Neural progenitor cell (in vitro differentiated cells): ENCODE measurements at regions not wholly inside any gene's neighbourhood (a gene's known extent, or its start where the extent isn't known, plus 50 kb on each side); places are given as distances from the start of the nearest gene placed in this dataset.

ENCODE experiments used
- DNase-seq: peaks from one replicate; pipeline ENCODE4 v3.0.0-alpha.2; 2016; ENCODE audit warnings: low spot score
- H2AFZ ChIP-seq: fragments of 200-600 bp; sonication (generic); replicated peaks from 2 replicates; pipeline ENCODE4 v1.6.1; 2016; ENCODE audit warnings: antibody characterized with exemption
- H3F3A ChIP-seq: fragments of 200-600 bp; sonication (generic); 2 replicates; pipeline ENCODE4 v1.6.1; 2016; ENCODE audit warnings: antibody characterized with exemption, low read depth
- H3K27ac ChIP-seq: fragments of 200-600 bp; sonication (generic); 2 replicates; pipeline ENCODE4 v1.5.1; 2016; ENCODE audit warnings: mild to moderate bottlenecking
- H3K27me3 ChIP-seq: fragments of 200-600 bp; sonication (generic); 2 replicates; pipeline ENCODE4 v1.6.1; 2016; ENCODE audit warnings: mild to moderate bottlenecking, moderate library complexity
- H3K36me3 ChIP-seq: fragments of 200-600 bp; sonication (generic); 2 replicates; pipeline ENCODE4 v1.5.1; 2016
- H3K4me1 ChIP-seq: fragments of 200-600 bp; sonication (generic); 2 replicates; pipeline ENCODE4 v1.6.1; 2016; ENCODE audit warnings: mixed run types
- H3K4me2 ChIP-seq: fragments of 200-600 bp; sonication (generic); 2 replicates; pipeline ENCODE4 v1.6.1; 2016
- H3K4me3 ChIP-seq: fragments of 200-600 bp; sonication (generic); 2 replicates; pipeline ENCODE4 v1.5.1; 2016
- H3K79me2 ChIP-seq: fragments of 200-600 bp; sonication (generic); 2 replicates; pipeline ENCODE4 v1.6.1; 2016; ENCODE audit warnings: low read depth
- H3K9ac ChIP-seq: fragments of 200-600 bp; sonication (generic); 2 replicates; pipeline ENCODE4 v1.6.1; 2016
- H3K9me3 ChIP-seq: fragments of 200-600 bp; sonication (generic); 2 replicates; pipeline ENCODE4 v1.5.1; 2016; ENCODE audit warnings: low read depth
- H4K20me1 ChIP-seq: fragments of 200-600 bp; sonication (generic); 2 replicates; pipeline ENCODE4 v1.6.1; 2016; ENCODE audit warnings: low read depth
- H3K27ac Mint-ChIP-seq: 3 replicates; pipeline ENCODE4 v1.8.0; 2021; ENCODE audit warnings: mixed read lengths
- H3K27me3 Mint-ChIP-seq: 2 replicates; pipeline ENCODE4 v1.8.0; 2022; ENCODE audit warnings: low read depth, mild to moderate bottlenecking, inconsistent platforms, moderate library complexity, mixed read lengths; ENCODE audit not compliant: insufficient read depth
- H3K36me3 Mint-ChIP-seq: 3 replicates; pipeline ENCODE4 v1.8.0; 2021; ENCODE audit warnings: mixed read lengths
- H3K4me1 Mint-ChIP-seq: 3 replicates; pipeline ENCODE4 v1.8.0; 2021; ENCODE audit warnings: mixed read lengths
- H3K4me3 Mint-ChIP-seq: 3 replicates; pipeline ENCODE4 v1.8.0; 2021; ENCODE audit warnings: mild to moderate bottlenecking, moderate library complexity, mixed read lengths
- H3K9me3 Mint-ChIP-seq: 3 replicates; pipeline ENCODE4 v1.8.0; 2020; ENCODE audit warnings: mixed read lengths
- EZH2 ChIP-seq: fragments of 200-600 bp; sonication (generic); IDR thresholded peaks from 2 replicates; pipeline ENCODE4 v1.6.1; 2017; ENCODE audit warnings: antibody characterized with exemption, mild to moderate bottlenecking, moderate library complexity
- EZH2phosphoT487 ChIP-seq: fragments of 200-600 bp; sonication (generic); IDR thresholded peaks from 2 replicates; pipeline ENCODE4 v1.6.1; 2017; ENCODE audit warnings: antibody characterized with exemption
- TF ChIP-seq, protein P1 (sequence below): fragments of 200-600 bp; sonication (generic); IDR thresholded peaks from 2 replicates; pipeline ENCODE4 v1.5.1; 2017; ENCODE audit warnings: antibody characterized with exemption, mild to moderate bottlenecking

DNA sequence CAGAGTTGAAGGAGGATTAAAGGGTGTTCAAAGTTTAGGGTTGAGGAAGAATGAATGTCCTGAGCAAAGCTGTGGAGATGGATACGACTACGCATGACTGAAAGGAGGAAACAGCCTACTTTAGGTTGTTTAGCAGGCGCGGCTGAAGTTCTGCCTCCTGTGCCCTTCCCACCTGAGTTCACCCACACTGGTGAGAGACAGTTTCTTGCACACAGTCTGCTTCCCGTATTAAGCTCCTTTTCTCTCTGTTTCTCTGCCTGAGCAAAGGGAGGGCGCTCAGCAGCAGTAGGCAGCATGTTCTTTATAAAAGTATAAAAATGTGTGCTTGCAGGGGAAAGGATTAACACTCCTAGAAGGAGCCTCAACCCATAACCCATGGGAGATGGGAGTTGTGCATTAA, 224.0 kb upstream of the SMARCA2 start:
- Histone ChIP-seq H3K36me3 (no peaks in the 10 kb centered on the region), H3K27me3 (no peaks in the 10 kb centered on the region), H3K27ac (no peak overlapping the region), H3K4me1 (no peaks in the 10 kb centered on the region), H2AFZ (no peak overlapping the region), H3K9ac (no peak overlapping the region), H3K4me3 (no peak overlapping the region), H4K20me1 (no peaks in the 10 kb centered on the region), H3K9me3 (no peaks in the 10 kb centered on the region), H3K79me2 (no peaks in the 10 kb centered on the region), H3K4me2 (no peak overlapping the region), H3F3A (no peaks in the 10 kb centered on the region)
- Mint-ChIP-seq H3K4me1 (no peaks in the 10 kb centered on the region), H3K36me3 (no peaks in the 10 kb centered on the region), H3K9me3 (no peaks in the 10 kb centered on the region), H3K27me3 (no peaks in the 10 kb centered on the region), H3K27ac (no peak overlapping the region), H3K4me3 (no peak overlapping the region)
- DNase-seq = no peak
- TF ChIP-seq EZH2 (no peak), EZH2phosphoT487 (no peak)
- TF ChIP-seq, protein P1, sequence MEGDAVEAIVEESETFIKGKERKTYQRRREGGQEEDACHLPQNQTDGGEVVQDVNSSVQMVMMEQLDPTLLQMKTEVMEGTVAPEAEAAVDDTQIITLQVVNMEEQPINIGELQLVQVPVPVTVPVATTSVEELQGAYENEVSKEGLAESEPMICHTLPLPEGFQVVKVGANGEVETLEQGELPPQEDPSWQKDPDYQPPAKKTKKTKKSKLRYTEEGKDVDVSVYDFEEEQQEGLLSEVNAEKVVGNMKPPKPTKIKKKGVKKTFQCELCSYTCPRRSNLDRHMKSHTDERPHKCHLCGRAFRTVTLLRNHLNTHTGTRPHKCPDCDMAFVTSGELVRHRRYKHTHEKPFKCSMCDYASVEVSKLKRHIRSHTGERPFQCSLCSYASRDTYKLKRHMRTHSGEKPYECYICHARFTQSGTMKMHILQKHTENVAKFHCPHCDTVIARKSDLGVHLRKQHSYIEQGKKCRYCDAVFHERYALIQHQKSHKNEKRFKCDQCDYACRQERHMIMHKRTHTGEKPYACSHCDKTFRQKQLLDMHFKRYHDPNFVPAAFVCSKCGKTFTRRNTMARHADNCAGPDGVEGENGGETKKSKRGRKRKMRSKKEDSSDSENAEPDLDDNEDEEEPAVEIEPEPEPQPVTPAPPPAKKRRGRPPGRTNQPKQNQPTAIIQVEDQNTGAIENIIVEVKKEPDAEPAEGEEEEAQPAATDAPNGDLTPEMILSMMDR = no peak

DNA sequence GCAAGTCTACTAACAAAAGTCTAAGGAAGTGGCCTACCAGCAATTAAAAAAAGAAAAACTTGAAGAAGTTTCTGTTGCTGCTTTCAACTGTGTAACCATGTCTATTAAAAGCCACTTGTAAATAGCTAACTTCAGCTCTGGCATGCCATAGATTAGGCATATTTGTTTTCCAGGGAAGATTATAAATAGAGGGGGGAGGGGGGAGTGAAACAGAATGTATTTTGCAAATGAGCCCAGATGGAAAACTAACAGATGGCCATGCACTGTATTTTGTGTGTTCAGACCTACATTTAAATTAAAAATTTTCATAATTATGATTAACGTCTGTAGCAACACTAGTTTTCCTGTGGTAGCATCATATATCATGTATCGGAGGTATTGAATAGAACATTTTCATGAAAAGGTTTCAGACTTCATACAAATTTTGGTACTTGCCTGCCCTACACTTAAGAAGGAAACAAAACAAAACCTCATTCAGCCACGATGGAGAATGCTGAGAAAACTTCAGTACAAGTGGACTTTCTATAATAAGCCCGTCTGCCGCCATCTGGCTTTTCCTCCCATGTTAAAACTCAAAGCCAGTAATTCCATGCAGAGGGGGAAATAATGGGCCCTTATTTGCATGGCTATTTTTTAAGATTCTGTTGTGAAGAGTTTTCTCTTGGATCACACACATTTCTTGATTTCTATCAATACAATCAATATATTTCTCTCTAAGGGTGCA, 220.4 kb upstream of the SMARCA2 start:
- no peaks in the 10 kb centered on the region for H4K20me1 ChIP-seq
- no peak overlapping the region for H2AFZ ChIP-seq
- no peak overlapping the region for H3K4me3 ChIP-seq
- Mint-ChIP-seq H3K4me3 (no peak overlapping the region), H3K36me3 (no peaks in the 10 kb centered on the region), H3K4me1 (no peaks in the 10 kb centered on the region), H3K27me3 (peaks cover 3% of the 10 kb centered on the region), H3K27ac (no peak overlapping the region), H3K9me3 (no peaks in the 10 kb centered on the region)
- no peaks in the 10 kb centered on the region for H3K4me1 ChIP-seq
- H3K27ac ChIP-seq = no peak overlapping the region
- no peak overlapping the region for H3K4me2 ChIP-seq
- no peaks in the 10 kb centered on the region for H3K9me3 ChIP-seq
- no peaks in the 10 kb centered on the region for H3F3A ChIP-seq
- no peaks in the 10 kb centered on the region for H3K79me2 ChIP-seq
- DNase-seq = no peak
- no peaks in the 10 kb centered on the region for H3K36me3 ChIP-seq
- H3K27me3 ChIP-seq = no peaks in the 10 kb centered on the region
- H3K9ac ChIP-seq = no peak overlapping the region
- TF ChIP-seq, protein P1 = no peak
- TF ChIP-seq EZH2phosphoT487 (no peak), EZH2 (no peak)

DNA sequence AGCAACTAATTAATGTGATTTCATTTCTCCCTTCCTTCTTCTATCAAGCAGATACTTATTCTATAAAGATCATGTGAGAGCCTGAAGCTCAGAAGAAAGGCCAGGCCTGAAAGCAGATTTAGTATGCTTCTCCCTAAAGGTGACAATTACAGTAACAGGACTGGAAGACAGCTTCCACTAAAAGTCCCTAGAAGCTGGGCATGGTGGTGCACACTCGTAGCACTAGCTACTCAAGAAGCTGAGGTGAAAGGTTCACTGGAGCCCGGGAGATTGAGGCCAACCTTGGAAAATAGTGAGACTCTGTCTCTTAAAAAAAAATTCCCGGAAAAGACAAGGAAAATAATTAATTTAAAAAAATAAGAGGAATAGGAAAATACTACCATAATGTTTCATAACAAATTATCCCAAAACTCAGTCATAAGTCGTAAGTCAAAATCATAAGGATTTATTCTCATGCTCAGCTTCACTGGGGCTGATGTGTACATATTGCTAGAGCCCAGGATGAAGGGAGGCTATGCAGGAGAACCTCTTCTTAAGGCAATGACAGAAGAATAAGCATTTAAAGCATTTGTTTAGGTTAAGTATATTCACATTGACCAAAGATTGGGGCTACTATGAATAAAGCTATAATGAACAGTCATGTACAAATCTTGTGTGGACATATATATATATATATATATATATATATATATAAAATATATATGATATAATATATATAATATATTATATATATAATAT, 210.8 kb upstream of the SMARCA2 start:
- no peak overlapping the region for H3K9ac ChIP-seq
- Mint-ChIP-seq H3K4me3 (no peak overlapping the region), H3K4me1 (no peaks in the 10 kb centered on the region), H3K27ac (no peak overlapping the region), H3K27me3 (no peaks in the 10 kb centered on the region), H3K9me3 (no peaks in the 10 kb centered on the region), H3K36me3 (no peaks in the 10 kb centered on the region)
- no peak for DNase-seq
- H3K27me3 ChIP-seq = no peaks in the 10 kb centered on the region
- H3K4me3 ChIP-seq = no peak overlapping the region
- H3K9me3 ChIP-seq = no peaks in the 10 kb centered on the region
- no peak overlapping the region for H3K4me2 ChIP-seq
- no peak overlapping the region for H2AFZ ChIP-seq
- peaks cover 5% of the 10 kb centered on the region for H3F3A ChIP-seq
- TF ChIP-seq EZH2 = no peak
- TF ChIP-seq EZH2phosphoT487 = no peak
- TF ChIP-seq, protein P1 = no peak
- no peak overlapping the region for H3K27ac ChIP-seq
- H3K36me3 ChIP-seq = no peaks in the 10 kb centered on the region
- H3K79me2 ChIP-seq = no peaks in the 10 kb centered on the region
- H3K4me1 ChIP-seq = no peaks in the 10 kb centered on the region
- H4K20me1 ChIP-seq = no peaks in the 10 kb centered on the region
